GM18505 (cell line): ENCODE measurements at regions not wholly inside any gene's neighbourhood (a gene's known extent, or its start where the extent isn't known, plus 50 kb on each side); places are given as distances from the start of the nearest gene placed in this dataset.

Experiments
- ATAC-seq: cut with Tn5 transposase; IDR thresholded peaks from one replicate; pipeline ENCODE4 v1.9.1; 2021; ENCODE audit not compliant: unreplicated experiment
- POLR2A ChIP-seq: IDR thresholded peaks from 4 replicates; pipeline ENCODE4 v1.6.1; 2011; ENCODE audit warnings: borderline replicate concordance; ENCODE audit not compliant: insufficient read depth, insufficient read length; ENCODE audit errors: extremely low read depth

GRCh38 chr17:55561973-55562495 lies 50.8 kb upstream of the SMIM36 start:
- TF ChIP-seq POLR2A, result no peak
- ATAC-seq, result no peak

DNA sequence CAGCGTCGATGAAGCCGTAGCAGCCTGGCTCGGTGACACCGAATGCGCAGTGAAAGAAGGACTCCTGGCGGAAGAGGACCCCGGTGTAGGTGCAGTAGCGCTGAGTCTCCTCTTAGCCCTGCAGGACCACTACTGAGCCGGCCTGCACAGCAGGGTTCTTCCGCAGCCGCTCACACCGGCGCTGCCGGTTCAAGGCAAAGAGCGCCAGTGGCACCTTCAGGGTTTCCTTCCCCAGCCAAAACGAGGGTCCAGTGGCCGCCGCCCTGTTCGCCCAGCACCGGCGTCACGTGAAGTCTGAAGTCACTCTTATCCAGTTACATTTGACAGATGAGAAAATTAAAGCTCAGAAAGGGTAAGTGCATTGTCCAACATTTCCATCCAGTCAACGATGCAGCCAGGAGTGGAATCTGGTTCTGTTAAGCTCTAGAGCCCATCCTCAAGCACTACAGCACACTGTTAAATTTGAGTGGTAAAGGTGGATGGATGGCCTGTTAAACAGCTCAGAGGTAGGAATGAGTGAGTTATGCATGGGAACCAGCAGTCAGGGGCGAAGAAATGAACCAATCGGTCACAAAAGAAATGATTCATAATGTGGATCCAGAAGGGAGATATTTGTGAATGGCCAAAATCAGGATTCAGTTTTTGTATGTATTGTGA lies 50.2 kb upstream of the SMIM36 start:
- TF ChIP-seq POLR2A, result no peak
- no peak for ATAC-seq
